ENCODE measurements at regions not wholly inside any gene's neighbourhood (a gene's known extent, or its start where the extent isn't known, plus 50 kb on each side); places are given as distances from the start of the nearest gene placed in this dataset.

- no peaks in the 10 kb centered on the region for H4K20me1 ChIP-seq (ENCODE audit: insufficient read depth, low read length, poor library complexity, severe bottlenecking)
- no peak overlapping the region for H3K4me2 ChIP-seq (ENCODE audit: low read depth, low read length, poor library complexity, severe bottlenecking)
- H2AFZ ChIP-seq (ENCODE audit: low read length), result no peak overlapping the region
- TF ChIP-seq CTCF (conservative IDR thresholded peaks at IDR 0.05; ENCODE audit: low read length), result no peak
- no peak for TF ChIP-seq EZH2phosphoT487 (IDR thresholded peaks at IDR 0.05; ENCODE audit: borderline replicate concordance)
- no peaks in the 10 kb centered on the region for H3F3A ChIP-seq (ENCODE audit: low read depth)
- H3K79me2 ChIP-seq (ENCODE audit: insufficient read depth, low read length), result no peaks in the 10 kb centered on the region
- no peaks in the 10 kb centered on the region for H3K4me1 ChIP-seq (ENCODE audit: insufficient read depth, low read length, poor library complexity, severe bottlenecking)
- no peaks in the 10 kb centered on the region for H3K36me3 ChIP-seq (ENCODE audit: insufficient read depth, low read length)
- no peaks in the 10 kb centered on the region for H3K9me3 ChIP-seq (ENCODE audit: insufficient read depth, low read depth, low read length)
- no peak overlapping the region for H3K4me3 ChIP-seq (ENCODE audit: low read length, poor library complexity, severe bottlenecking)
- H3K9ac ChIP-seq (ENCODE audit: low read depth, low read length, poor library complexity, severe bottlenecking), result no peak overlapping the region
- no peaks in the 10 kb centered on the region for H3K27me3 ChIP-seq (ENCODE audit: insufficient read depth, low read length, poor library complexity, severe bottlenecking)
- no peaks in the 10 kb centered on the region for H3K9me2 ChIP-seq (replicated peaks; ENCODE audit: low read depth, low read length)
Observed at GRCh38 chr9:108377382-108377781, 478.4 kb downstream of the ACTL7B start.

- no peaks in the 10 kb centered on the region for H3K4me1 ChIP-seq (ENCODE audit: insufficient read depth, low read length, poor library complexity, severe bottlenecking)
- H3K79me2 ChIP-seq (ENCODE audit: insufficient read depth, low read length), result no peaks in the 10 kb centered on the region
- H4K20me1 ChIP-seq (ENCODE audit: insufficient read depth, low read length, poor library complexity, severe bottlenecking), result no peaks in the 10 kb centered on the region
- no peaks in the 10 kb centered on the region for H3F3A ChIP-seq (ENCODE audit: low read depth)
- H3K9me3 ChIP-seq (ENCODE audit: insufficient read depth, low read depth, low read length), result no peaks in the 10 kb centered on the region
- no peaks in the 10 kb centered on the region for H3K9me2 ChIP-seq (replicated peaks; ENCODE audit: low read depth, low read length)
- H3K27me3 ChIP-seq (ENCODE audit: insufficient read depth, low read length, poor library complexity, severe bottlenecking), result no peaks in the 10 kb centered on the region
- no peak overlapping the region for H2AFZ ChIP-seq (ENCODE audit: low read length)
- no peak overlapping the region for H3K9ac ChIP-seq (ENCODE audit: low read depth, low read length, poor library complexity, severe bottlenecking)
- H3K4me3 ChIP-seq (ENCODE audit: low read length, poor library complexity, severe bottlenecking), result no peak overlapping the region
- no peak overlapping the region for H3K4me2 ChIP-seq (ENCODE audit: low read depth, low read length, poor library complexity, severe bottlenecking)
- H3K36me3 ChIP-seq (ENCODE audit: insufficient read depth, low read length), result no peaks in the 10 kb centered on the region
- no peak for TF ChIP-seq EZH2phosphoT487 (IDR thresholded peaks at IDR 0.05; ENCODE audit: borderline replicate concordance)
- no peak for TF ChIP-seq CTCF (conservative IDR thresholded peaks at IDR 0.05; ENCODE audit: low read length)
Observed at GRCh38 chr9:108376140-108376539, 479.6 kb downstream of the ACTL7B start.

- Histone ChIP-seq H3K4me3 (ENCODE audit: low read length, poor library complexity, severe bottlenecking) (no peak overlapping the region), H3K9me2 (replicated peaks; ENCODE audit: low read depth, low read length) (no peaks in the 10 kb centered on the region), H3K79me2 (ENCODE audit: insufficient read depth, low read length) (no peaks in the 10 kb centered on the region), H3K9ac (ENCODE audit: low read depth, low read length, poor library complexity, severe bottlenecking) (no peak overlapping the region), H3K27me3 (ENCODE audit: insufficient read depth, low read length, poor library complexity, severe bottlenecking) (no peaks in the 10 kb centered on the region), H3F3A (ENCODE audit: low read depth) (no peaks in the 10 kb centered on the region), H2AFZ (ENCODE audit: low read length) (no peak overlapping the region), H4K20me1 (ENCODE audit: insufficient read depth, low read length, poor library complexity, severe bottlenecking) (no peaks in the 10 kb centered on the region), H3K4me1 (ENCODE audit: insufficient read depth, low read length, poor library complexity, severe bottlenecking) (no peaks in the 10 kb centered on the region), H3K36me3 (ENCODE audit: insufficient read depth, low read length) (no peaks in the 10 kb centered on the region), H3K4me2 (ENCODE audit: low read depth, low read length, poor library complexity, severe bottlenecking) (no peak overlapping the region), H3K9me3 (ENCODE audit: insufficient read depth, low read depth, low read length) (no peaks in the 10 kb centered on the region)
- no peak for TF ChIP-seq EZH2phosphoT487 (IDR thresholded peaks at IDR 0.05; ENCODE audit: borderline replicate concordance)
- no peak for TF ChIP-seq CTCF (conservative IDR thresholded peaks at IDR 0.05; ENCODE audit: low read length)
Observed at GRCh38 chr9:108374626-108375025, 481.2 kb downstream of the ACTL7B start.

Measured in Loucy (cell line).